H1 (cell line): ENCODE measurements at regions not wholly inside any gene's neighbourhood (a gene's known extent, or its start where the extent isn't known, plus 50 kb on each side); places are given as distances from the start of the nearest gene placed in this dataset.
A peak's percentile ranks its signal among the peaks of the same experiment; 100 is the strongest.

Experiments used
- CTCF ChIA-PET: fragments of 300-600 bp; sonication (Branson Sonifier 250); formaldehyde crosslinking; loops from one replicate; lab custom pipeline; 2021; ENCODE audit not compliant: partially characterized antibody; lab: Charles Lee
- POLR2A ChIA-PET: fragments of 300-600 bp; sonication (Branson Sonifier 250); formaldehyde crosslinking; loops from one replicate; lab custom pipeline; 2021; ENCODE audit warnings: inconsistent platforms; ENCODE audit not compliant: partially characterized antibody; lab: Charles Lee
- DNase-seq, 2 experiments: peaks; one replicate each; pipeline versions ENCODE4 v3.0.0 to v3.0.0-alpha.2; 2010 to 2022; ENCODE audit warnings: low spot score in 2 of 2, low read depth in 1 of 2, mixed read lengths in 1 of 2
- FAIRE-seq: peaks from 2 replicates; lab custom pipeline; 2011; peaks lifted over from hg19 to GRCh38; lab: Jason Lieb, UNC
- H2AFZ ChIP-seq: 2 replicates; pipeline ENCODE4 v1.8.1; 2012; ENCODE audit warnings: low read length, inconsistent platforms
- H2AK5ac ChIP-seq: 2 replicates; pipeline ENCODE4 v1.6.1; 2013; ENCODE audit warnings: low read depth, low read length
- H2BK120ac ChIP-seq: replicated peaks from 2 replicates; pipeline ENCODE3; 2013; ENCODE audit warnings: low read depth, low read length, inconsistent platforms
- H2BK12ac ChIP-seq: 2 replicates; pipeline ENCODE4 v1.6.1; 2013; ENCODE audit warnings: low read depth, low read length
- H2BK15ac ChIP-seq: 2 replicates; pipeline ENCODE4 v1.6.1; 2013; ENCODE audit warnings: low read length
- H2BK20ac ChIP-seq: 2 replicates; pipeline ENCODE4 v1.6.1; 2013; ENCODE audit warnings: low read length
- H2BK5ac ChIP-seq: 2 replicates; pipeline ENCODE4 v1.6.1; 2013; ENCODE audit warnings: low read depth, low read length
- H3K14ac ChIP-seq: 2 replicates; pipeline ENCODE4 v1.6.1; 2013; ENCODE audit warnings: inconsistent platforms; ENCODE audit not compliant: insufficient read length
- H3K18ac ChIP-seq: 2 replicates; pipeline ENCODE4 v1.6.1; 2013; ENCODE audit warnings: low read length; ENCODE audit errors: extremely low read depth
- H3K23ac ChIP-seq: 2 replicates; pipeline ENCODE4 v1.6.1; 2013; ENCODE audit warnings: inconsistent platforms; ENCODE audit not compliant: insufficient read length
- H3K23me2 ChIP-seq: 2 replicates; pipeline ENCODE4 v1.6.1; 2013; ENCODE audit warnings: low read depth, low read length
- H3K27ac ChIP-seq: 2 replicates; pipeline ENCODE4 v1.6.1; 2011; ENCODE audit warnings: low read depth, low read length, inconsistent platforms
- H3K27me3 ChIP-seq, 4 experiments: replicated peaks in 1 of 4; 1 replicate in 1 of 4; 2 replicates in 3 of 4; pipeline versions ENCODE4 v1.6.1 to v1.8.1; 2011 to 2013; ENCODE audit warnings: low read length in 3 of 4, mild to moderate bottlenecking in 3 of 4, inconsistent platforms in 2 of 4, mixed read lengths in 2 of 4, moderate library complexity in 1 of 4; ENCODE audit not compliant: control insufficient read depth in 3 of 4, insufficient read depth in 3 of 4; ENCODE audit errors: extremely low read depth in 1 of 4
- H3K36me3 ChIP-seq, 4 experiments: 2 replicates each; pipeline versions ENCODE4 v1.6.1 to v1.8.1; 2011 to 2013; ENCODE audit warnings: mild to moderate bottlenecking in 4 of 4, low read length in 3 of 4, moderate library complexity in 2 of 4, control low read depth in 1 of 4, inconsistent platforms in 1 of 4; ENCODE audit not compliant: insufficient read depth in 4 of 4, control insufficient read depth in 2 of 4
- H3K4ac ChIP-seq: replicated peaks from 2 replicates; pipeline ENCODE3; 2013; ENCODE audit warnings: low read length, low read depth, mixed read lengths, inconsistent platforms; ENCODE audit not compliant: insufficient read length
- H3K4me1 ChIP-seq, 4 experiments: replicated peaks in 1 of 4; 1 replicate in 1 of 4; 2 replicates in 3 of 4; pipeline versions ENCODE4 v1.6.1 to v1.8.1; 2011 to 2013; ENCODE audit warnings: low read length in 3 of 4, inconsistent platforms in 2 of 4, mixed read lengths in 1 of 4; ENCODE audit not compliant: insufficient read depth in 4 of 4, control insufficient read depth in 3 of 4
- H3K4me2 ChIP-seq, 2 experiments: 2 replicates each; pipeline versions ENCODE4 v1.6.1 to v1.8.1; 2011 to 2013; ENCODE audit warnings: low read depth in 2 of 2, low read length in 2 of 2, control low read depth in 1 of 2, inconsistent platforms in 1 of 2, mild to moderate bottlenecking in 1 of 2; ENCODE audit not compliant: insufficient read depth in 1 of 2
- H3K4me3 ChIP-seq, 4 experiments: fragments of 200-600, 300-600 bp in 1 of 4; sonication (generic), shearing (Covaris generic), sonication (Bioruptor Twin) in 1 of 4; 2 replicates each; pipeline versions ENCODE4 v1.5.1 to v1.8.1; 2011 to 2016; ENCODE audit warnings: low read length in 4 of 4, low read depth in 3 of 4, control low read depth in 2 of 4, inconsistent platforms in 2 of 4, mild to moderate bottlenecking in 2 of 4, mixed read lengths in 1 of 4, moderate library complexity in 1 of 4; ENCODE audit not compliant: insufficient read depth in 2 of 4; ENCODE audit errors: extremely low read depth in 1 of 4
- H3K56ac ChIP-seq: replicated peaks from 2 replicates; pipeline ENCODE3; 2013; ENCODE audit warnings: low read depth, mild to moderate bottlenecking, mixed read lengths, low read length, inconsistent platforms; ENCODE audit not compliant: insufficient read length
- H3K79me1 ChIP-seq: 2 replicates; pipeline ENCODE4 v1.6.1; 2013; ENCODE audit warnings: low read depth, low read length, control low read depth
- H3K79me2 ChIP-seq, 2 experiments: 2 replicates each; pipeline versions ENCODE4 v1.6.1 to v1.8.1; 2012 to 2013; ENCODE audit warnings: low read length in 2 of 2, mild to moderate bottlenecking in 2 of 2, inconsistent platforms in 1 of 2; ENCODE audit not compliant: insufficient read depth in 2 of 2, control insufficient read depth in 1 of 2
- H3K9ac ChIP-seq, 4 experiments: replicated peaks in 1 of 4; 1 replicate in 1 of 4; 2 replicates in 3 of 4; pipeline versions ENCODE4 v1.6.1 to v1.8.1; 2011 to 2013; ENCODE audit warnings: low read depth in 3 of 4, low read length in 3 of 4, control low read depth in 2 of 4, mild to moderate bottlenecking in 2 of 4, moderate library complexity in 2 of 4, inconsistent platforms in 1 of 4; ENCODE audit errors: extremely low read depth in 1 of 4
- H3K9me3 ChIP-seq, 2 experiments: 2 replicates each; pipeline versions ENCODE4 v1.6.1 to v1.8.1; 2012 to 2013; ENCODE audit warnings: mild to moderate bottlenecking in 2 of 2, moderate library complexity in 2 of 2, control low read depth in 1 of 2, inconsistent platforms in 1 of 2, low read depth in 1 of 2, low read length in 1 of 2, mixed read lengths in 1 of 2; ENCODE audit not compliant: insufficient read depth in 2 of 2
- H4K20me1 ChIP-seq, 2 experiments: replicated peaks in 1 of 2; 2 replicates each; pipeline versions ENCODE3 to v1.8.1; 2011 to 2013; ENCODE audit warnings: inconsistent platforms in 2 of 2, low read length in 2 of 2, mild to moderate bottlenecking in 1 of 2; ENCODE audit not compliant: insufficient read depth in 2 of 2, control insufficient read depth in 1 of 2
- H4K5ac ChIP-seq: 2 replicates; pipeline ENCODE4 v1.6.1; 2013; ENCODE audit warnings: low read length, low read depth, mixed read lengths, inconsistent platforms; ENCODE audit not compliant: insufficient read length
- H4K8ac ChIP-seq: 2 replicates; pipeline ENCODE4 v1.8.0; 2013; ENCODE audit warnings: mild to moderate bottlenecking, moderate library complexity, low read length, inconsistent platforms; ENCODE audit not compliant: insufficient read depth; ENCODE audit errors: extremely low read depth
- H4K91ac ChIP-seq: replicated peaks from 2 replicates; pipeline ENCODE3; 2013; ENCODE audit warnings: low read length, mixed read lengths, inconsistent platforms; ENCODE audit not compliant: insufficient read length
- BRCA1 ChIP-seq: IDR thresholded peaks from 2 replicates; pipeline ENCODE4 v1.6.1; 2012; ENCODE audit warnings: low read depth, low read length, improper control_type of control experiment
- CHD2 ChIP-seq: IDR thresholded peaks from 2 replicates; pipeline ENCODE4 v1.6.1; 2012; ENCODE audit warnings: low read length, improper control_type of control experiment
- EZH2 ChIP-seq: fragments of 200-600 bp; sonication (generic); IDR thresholded peaks from 2 replicates; pipeline ENCODE4 v1.7.1; 2012; ENCODE audit warnings: low read depth, mild to moderate bottlenecking, moderate library complexity, low read length, inconsistent platforms; ENCODE audit not compliant: severe bottlenecking
- FOSL1 ChIP-seq: IDR thresholded peaks from 2 replicates; pipeline ENCODE4 v1.6.1; 2011; ENCODE audit warnings: mild to moderate bottlenecking, low read depth, low read length, moderate library complexity; ENCODE audit not compliant: insufficient read depth
- GABPA ChIP-seq: IDR thresholded peaks from 2 replicates; pipeline ENCODE4 v1.6.1; 2011; ENCODE audit warnings: mild to moderate bottlenecking, low read length, moderate library complexity, borderline replicate concordance; ENCODE audit not compliant: insufficient read depth
- JUN ChIP-seq: IDR thresholded peaks from 2 replicates; pipeline ENCODE4 v1.6.1; 2011; ENCODE audit warnings: low read depth, mild to moderate bottlenecking, improper control_type of control experiment, low read length
- KDM5A ChIP-seq: fragments of 200-600 bp; IDR thresholded peaks from 2 replicates; pipeline ENCODE4 v1.7.1; 2012; ENCODE audit warnings: mild to moderate bottlenecking, low read length, inconsistent platforms, mixed read lengths
- MAFK ChIP-seq: IDR thresholded peaks from 2 replicates; pipeline ENCODE4 v1.6.1; 2012; ENCODE audit warnings: low read depth, mild to moderate bottlenecking, improper control_type of control experiment, low read length
- RBBP5 ChIP-seq: IDR thresholded peaks from 2 replicates; pipeline ENCODE4 v1.7.1; 2012; ENCODE audit warnings: low read depth, mild to moderate bottlenecking, inconsistent platforms, low read length, moderate library complexity, borderline replicate concordance
- RFX5 ChIP-seq: IDR thresholded peaks from 2 replicates; pipeline ENCODE4 v1.6.1; 2011; ENCODE audit warnings: low read depth, low read length, improper control_type of control experiment, borderline replicate concordance
- WGBS, 2 experiments: shearing (Covaris generic) in 1 of 2; methylation state at CpG; one replicate each; pipeline versions ENCODE4 v1.1.6 to v1.1.7; 2013 to 2015; ENCODE audit warnings: low lambda C conversion rate in 2 of 2, mixed read lengths in 2 of 2, inconsistent platforms in 1 of 2, low coverage in 1 of 2, missing lambda C conversion rate in 1 of 2; ENCODE audit not compliant: insufficient replicate concordance in 2 of 2, insufficient coverage in 1 of 2, insufficient read length in 1 of 2; ENCODE audit errors: extremely low coverage in 1 of 2, missing lambda C conversion rate in 1 of 2; 5-methylcytosine and 5-hydroxymethylcytosine counted together
- TF ChIP-seq, protein P1 (sequence below): IDR thresholded peaks from 2 replicates; pipeline ENCODE4 v1.6.1; 2012; ENCODE audit warnings: low read length, inconsistent platforms

DNA sequence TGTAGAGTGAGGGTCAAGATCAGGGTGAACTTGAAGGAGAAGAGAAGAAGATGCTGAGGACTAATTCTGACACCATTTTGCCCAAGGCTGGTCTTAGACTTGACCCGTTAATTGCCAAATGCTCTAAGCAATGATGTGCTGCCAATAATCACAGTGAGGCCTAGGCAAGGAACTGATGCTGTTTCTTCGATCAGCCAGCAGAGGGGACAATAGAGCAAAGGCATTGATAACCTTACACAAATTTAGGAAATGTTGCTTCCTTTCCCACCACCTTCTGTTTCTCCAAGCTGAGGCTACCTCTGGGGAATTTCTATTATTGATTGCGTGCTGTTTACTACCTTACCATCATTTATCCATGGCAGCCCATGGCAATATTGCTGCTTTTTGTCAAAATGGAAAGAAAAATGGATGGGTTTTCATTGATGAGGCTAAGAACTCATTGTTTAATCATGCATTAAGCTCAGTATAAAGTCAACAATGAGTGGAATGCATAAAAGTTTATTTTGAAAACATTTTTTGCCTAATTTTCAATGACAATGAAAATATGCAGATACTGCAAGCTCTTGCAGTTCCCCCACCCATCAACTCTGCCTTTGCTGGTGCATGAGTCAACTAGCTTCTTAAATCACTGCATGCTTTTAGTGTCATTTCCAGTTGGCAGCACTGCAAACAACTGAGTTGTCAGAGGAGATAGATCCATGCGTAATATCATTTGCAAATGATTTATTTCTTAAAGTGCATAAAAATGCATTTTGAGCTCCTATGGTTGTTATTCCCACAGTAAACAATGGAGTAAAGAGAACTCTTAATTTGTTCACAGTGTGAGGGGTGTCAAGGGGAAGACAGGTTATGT lies 116.4 kb upstream of the NYAP2 start:
- peak; percentile 91 for FAIRE-seq
- Histone ChIP-seq H2BK15ac (no peak overlapping the region), H3K4me1 (peaks cover 0 to 4% (median 0%) of the 10 kb centered on the region in 4 experiments; a peak in 1 of 7 replicates), H2AK5ac (no peak overlapping the region), H2BK20ac (no peak overlapping the region), H4K5ac (no peak overlapping the region), H3K79me2 (no peaks in the 10 kb centered on the region), H3K56ac (no peak overlapping the region), H3K14ac (no peak overlapping the region), H3K36me3 (no peaks in the 10 kb centered on the region), H3K9me3 (no peaks in the 10 kb centered on the region), H3K79me1 (no peaks in the 10 kb centered on the region), H2BK120ac (no peak overlapping the region), H3K18ac (no peak overlapping the region), H4K91ac (no peak overlapping the region), H3K4me3 (no peak overlapping the region), H3K4ac (no peak overlapping the region), H4K20me1 (no peaks in the 10 kb centered on the region), H3K23ac (no peak overlapping the region), H2AFZ (no peak overlapping the region), H3K4me2 (no peak overlapping the region), H3K23me2 (no peaks in the 10 kb centered on the region), H2BK12ac (no peak overlapping the region), H3K27me3 (no peaks in the 10 kb centered on the region), H2BK5ac (no peak overlapping the region), H3K9ac (no peak overlapping the region), H3K27ac (no peak overlapping the region), H4K8ac (no peak overlapping the region)
- CTCF ChIA-PET, result interaction anchor here (0.6 to 5.9 kb wide), 55 partner anchors 9 to 394 kb away, joined by 3 to 68 read pairs (median 4); no protein-coding TSS in a partner anchor
- peak in 1 of 2 experiments; percentile 10 for DNase-seq
- WGBS, 2 experiments, result 45% methylated on average over 4 of the region's 4 CpGs; no CpG with 5 or more reads in 1 of the 2 experiments
- POLR2A ChIA-PET, result no interaction called here
- no peak for TF ChIP-seq RFX5
- no peak for TF ChIP-seq GABPA
- no peak for TF ChIP-seq KDM5A
- no peak for TF ChIP-seq JUN
- no peak for TF ChIP-seq RBBP5
- no peak for TF ChIP-seq BRCA1
- no peak for TF ChIP-seq CHD2
- TF ChIP-seq EZH2, result no peak
- no peak for TF ChIP-seq MAFK
- TF ChIP-seq, protein P1, sequence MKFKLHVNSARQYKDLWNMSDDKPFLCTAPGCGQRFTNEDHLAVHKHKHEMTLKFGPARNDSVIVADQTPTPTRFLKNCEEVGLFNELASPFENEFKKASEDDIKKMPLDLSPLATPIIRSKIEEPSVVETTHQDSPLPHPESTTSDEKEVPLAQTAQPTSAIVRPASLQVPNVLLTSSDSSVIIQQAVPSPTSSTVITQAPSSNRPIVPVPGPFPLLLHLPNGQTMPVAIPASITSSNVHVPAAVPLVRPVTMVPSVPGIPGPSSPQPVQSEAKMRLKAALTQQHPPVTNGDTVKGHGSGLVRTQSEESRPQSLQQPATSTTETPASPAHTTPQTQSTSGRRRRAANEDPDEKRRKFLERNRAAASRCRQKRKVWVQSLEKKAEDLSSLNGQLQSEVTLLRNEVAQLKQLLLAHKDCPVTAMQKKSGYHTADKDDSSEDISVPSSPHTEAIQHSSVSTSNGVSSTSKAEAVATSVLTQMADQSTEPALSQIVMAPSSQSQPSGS, result no peak
- no peak for TF ChIP-seq FOSL1
